GM12878 (cell line): ENCODE measurements at regions not wholly inside any gene's neighbourhood (a gene's known extent, or its start where the extent isn't known, plus 50 kb on each side); places are given as distances from the start of the nearest gene placed in this dataset.

Experiments used
- ATAC-seq: fragments of 200-7000 bp; cut with Tn5 transposase; 3 replicates; pipeline ENCODE4 v1.9.1; 2020; ENCODE audit warnings: mild to moderate bottlenecking, moderate library complexity
- BruUV-seq: library from RNA; stranded (reverse); fragments of 400-500 nt; replicated peaks from 2 replicates; lab custom pipeline; 2021; lab: Mats Ljungman, UMichigan
- CTCF ChIA-PET: fragments of 300-600 bp; sonication (Branson Sonifier 250); formaldehyde crosslinking; extraction: SDS; loops from one replicate; lab custom pipeline; 2021; ENCODE audit warnings: inconsistent platforms; lab: Yijun Ruan, JAX
- POLR2A ChIA-PET: fragments of 350-600 bp; formaldehyde crosslinking; extraction: SDS; loops from one replicate; lab custom pipeline; 2021; ENCODE audit warnings: inconsistent platforms; lab: Charles Lee
- RAD21 ChIA-PET: fragments of 300-600 bp; sonication (Branson Sonifier 250); formaldehyde crosslinking; loops from one replicate; lab custom pipeline; 2023; ENCODE audit warnings: antibody characterized with exemption; ENCODE audit not compliant: unreplicated experiment; lab: Charles Lee
- SMC1A ChIA-PET: fragments of 300-600 bp; sonication (Branson Sonifier 250); formaldehyde crosslinking; loops from one replicate; lab custom pipeline; 2023; ENCODE audit not compliant: unreplicated experiment, uncharacterized antibody; lab: Charles Lee
- DNase-seq: peaks from one replicate; pipeline ENCODE4 v3.0.0-alpha.2; 2011; ENCODE audit warnings: low read depth, low spot score
- FAIRE-seq: peaks from 3 replicates; lab custom pipeline; 2011; peaks lifted over from hg19 to GRCh38; lab: Jason Lieb, UNC
- H2AFZ ChIP-seq: 2 replicates; pipeline ENCODE4 v1.6.0; 2011; ENCODE audit warnings: low read depth, low read length, control low read depth; ENCODE audit not compliant: control insufficient read depth
- H3K27ac ChIP-seq: 2 replicates; pipeline ENCODE4 v1.5.1; 2011; ENCODE audit warnings: control low read depth; ENCODE audit not compliant: control insufficient read depth, insufficient read depth
- H3K27me3 ChIP-seq, 2 experiments: replicated peaks in 1 of 2; 2 replicates each; pipeline versions ENCODE4 v1.6.0 to v1.6.1; 2011; ENCODE audit warnings: low read length in 1 of 2; ENCODE audit not compliant: control insufficient read depth in 2 of 2, insufficient read depth in 2 of 2
- H3K36me3 ChIP-seq, 2 experiments: 2 replicates each; pipeline ENCODE4 v1.5.1; 2011; ENCODE audit warnings: low read length in 1 of 2; ENCODE audit not compliant: control insufficient read depth in 2 of 2, insufficient read depth in 2 of 2
- H3K4me1 ChIP-seq: 2 replicates; pipeline ENCODE4 v1.6.1; 2011; ENCODE audit warnings: mild to moderate bottlenecking, low read length, moderate library complexity, mixed read lengths; ENCODE audit not compliant: control insufficient read depth, insufficient read depth
- H3K4me2 ChIP-seq: 2 replicates; pipeline ENCODE4 v1.6.0; 2011; ENCODE audit warnings: control low read depth; ENCODE audit not compliant: control insufficient read depth, insufficient read depth
- H3K4me3 ChIP-seq: fragments of 200-600 bp; sonication (generic); 2 replicates; pipeline ENCODE4 v1.5.1; 2016
- H3K79me2 ChIP-seq: 2 replicates; pipeline ENCODE4 v1.6.0; 2011; ENCODE audit warnings: low read length; ENCODE audit not compliant: control insufficient read depth, insufficient read depth
- H3K9ac ChIP-seq: 2 replicates; pipeline ENCODE4 v1.8.0; 2011; ENCODE audit warnings: low read length, control low read depth, mixed read lengths; ENCODE audit not compliant: control insufficient read depth, insufficient read depth
- H3K9me3 ChIP-seq: replicated peaks from 3 replicates; pipeline ENCODE4 v1.5.1; 2011; ENCODE audit warnings: mild to moderate bottlenecking, low read length; ENCODE audit not compliant: control insufficient read depth, insufficient read depth
- H4K20me1 ChIP-seq: 2 replicates; pipeline ENCODE4 v1.6.0; 2011; ENCODE audit not compliant: control insufficient read depth, insufficient read depth
- BCL11A ChIP-seq: IDR thresholded peaks from 2 replicates; pipeline ENCODE4 v1.6.1; 2011; ENCODE audit warnings: low read depth, low read length
- BMI1 ChIP-seq: fragments of 450-650 bp; IDR thresholded peaks from 2 replicates; pipeline ENCODE4 v1.6.1; 2016; ENCODE audit warnings: mild to moderate bottlenecking, moderate library complexity, borderline replicate concordance
- CTCF ChIP-seq, 3 experiments: IDR thresholded peaks in 2 of 3; conservative IDR thresholded peaks in 1 of 3; 2 replicates each; pipeline ENCODE4 v1.5.1; 2011; ENCODE audit warnings: low read depth in 3 of 3, low read length in 3 of 3, mild to moderate bottlenecking in 3 of 3, control low read depth in 2 of 3, moderate library complexity in 2 of 3, inconsistent platforms in 1 of 3, mixed read lengths in 1 of 3; ENCODE audit not compliant: control insufficient read depth in 2 of 3, insufficient read depth in 1 of 3; ENCODE audit errors: extremely low read depth in 1 of 3
- IRF4 ChIP-seq: IDR thresholded peaks from 2 replicates; pipeline ENCODE4 v1.6.1; 2011; ENCODE audit warnings: low read depth, low read length
- JUNB ChIP-seq: IDR thresholded peaks from 2 replicates; pipeline ENCODE4 v1.6.1; 2016; ENCODE audit warnings: antibody characterized with exemption, mild to moderate bottlenecking
- LARP7 ChIP-seq: fragments of 450-650 bp; IDR thresholded peaks from 2 replicates; pipeline ENCODE4 v1.6.1; 2017; ENCODE audit warnings: mild to moderate bottlenecking
- MYB ChIP-seq: fragments of 150-350 bp; IDR thresholded peaks from 2 replicates; pipeline ENCODE4 v1.6.1; 2014; ENCODE audit warnings: mild to moderate bottlenecking, low read depth, low read length, borderline replicate concordance
- NKRF ChIP-seq: fragments of 450-650 bp; conservative IDR thresholded peaks from 2 replicates; pipeline ENCODE4 v1.6.1; 2017; ENCODE audit warnings: mild to moderate bottlenecking, moderate library complexity
- POU2F2 ChIP-seq: IDR thresholded peaks from 3 replicates; pipeline ENCODE4 v1.6.1; 2011; ENCODE audit warnings: low read depth, mild to moderate bottlenecking, low read length, borderline replicate concordance
- ZZZ3 ChIP-seq: IDR thresholded peaks from 2 replicates; pipeline ENCODE4 v1.6.1; 2011; ENCODE audit warnings: low read depth; ENCODE audit not compliant: control insufficient read depth, insufficient read length
- WGBS: methylation state at CpG from one replicate; pipeline ENCODE4 v1.1.6; 2016; ENCODE audit warnings: low lambda C conversion rate; ENCODE audit not compliant: insufficient replicate concordance, insufficient coverage; ENCODE audit errors: missing lambda C conversion rate; 5-methylcytosine and 5-hydroxymethylcytosine counted together
- in situ Hi-C: fragments of 300-500 bp; cut with MboI; formaldehyde crosslinking; loops from 9 replicates; pipeline ENCODE4 v1.14.3; 2018; ENCODE audit warnings: mixed read lengths
- intact Hi-C: fragments of 100-400 bp; cut with micrococcal nuclease; formaldehyde crosslinking; loops from one replicate; pipeline ENCODE4 v1.14.2; 2022; ENCODE audit not compliant: unreplicated experiment
- TF ChIP-seq, protein P1 (sequence below): fragments of 450-650 bp; IDR thresholded peaks from 2 replicates; pipeline ENCODE4 v1.6.1; 2016; ENCODE audit warnings: mild to moderate bottlenecking

- no peak for TF ChIP-seq CTCF (IDR thresholded peaks at IDR 0.05 in 2 of 3, conservative IDR thresholded peaks at IDR 0.05 in 1 of 3; ENCODE audit: control insufficient read depth in 2 of 3, extremely low read depth in 1 of 3, insufficient read depth in 1 of 3, low read depth in 3 of 3, low read length in 3 of 3)
- no peak for TF ChIP-seq BCL11A
- TF ChIP-seq MYB, result no peak
These were observed 195.3 kb downstream of the SPRY1 start (continued) for GRCh38 chr4:123591875-123592274.

DNA sequence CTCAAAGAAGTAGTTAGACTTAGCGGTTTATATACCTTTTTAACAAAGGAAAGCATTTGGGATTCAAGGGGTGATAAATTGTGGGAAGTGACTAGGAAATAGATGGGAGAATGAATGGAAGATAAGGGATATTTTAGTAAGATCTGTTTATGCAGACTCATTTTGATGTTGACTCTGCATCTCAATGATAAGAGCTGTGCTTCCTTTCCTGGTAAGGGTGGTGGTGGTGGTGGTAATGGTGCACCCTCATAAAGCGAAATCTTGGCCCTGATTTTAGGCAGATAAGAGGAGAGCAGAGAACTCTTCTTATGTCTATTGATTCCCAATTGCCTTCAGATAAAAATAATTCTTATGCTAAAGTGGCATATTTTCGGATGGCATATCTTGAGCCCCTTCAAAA is 197.1 kb downstream of the SPRY1 start:
- RAD21 ChIA-PET, result no interaction called here
- Histone ChIP-seq H4K20me1 (no peaks in the 10 kb centered on the region), H3K9me3 (no peaks in the 10 kb centered on the region; the same call in 2 of the 3 replicates), H3K4me2 (no peak overlapping the region), H3K9ac (no peak overlapping the region), H2AFZ (no peak overlapping the region), H3K4me1 (peaks cover 6% of the 10 kb centered on the region; the same call in 1 of the 2 replicates), H3K36me3 (no peaks in the 10 kb centered on the region), H3K27ac (no peak overlapping the region), H3K27me3 (no peaks in the 10 kb centered on the region), H3K4me3 (no peak overlapping the region), H3K79me2 (no peaks in the 10 kb centered on the region)
- intact Hi-C loops, result no loop called here
- POLR2A ChIA-PET, result no interaction called here
- no peak for ATAC-seq
- CTCF ChIA-PET, result no interaction called here
- DNase-seq, result no peak
- SMC1A ChIA-PET, result no interaction called here
- in situ Hi-C loops, result no loop called here
- WGBS, result 47% methylated on average over 3 of the region's 3 CpGs
- no peak for FAIRE-seq
- TF ChIP-seq BMI1, result no peak
- TF ChIP-seq ZZZ3, result no peak
- no peak for TF ChIP-seq NKRF
- no peak for TF ChIP-seq LARP7
- no peak for TF ChIP-seq IRF4
- no peak for TF ChIP-seq JUNB
- TF ChIP-seq, protein P1, sequence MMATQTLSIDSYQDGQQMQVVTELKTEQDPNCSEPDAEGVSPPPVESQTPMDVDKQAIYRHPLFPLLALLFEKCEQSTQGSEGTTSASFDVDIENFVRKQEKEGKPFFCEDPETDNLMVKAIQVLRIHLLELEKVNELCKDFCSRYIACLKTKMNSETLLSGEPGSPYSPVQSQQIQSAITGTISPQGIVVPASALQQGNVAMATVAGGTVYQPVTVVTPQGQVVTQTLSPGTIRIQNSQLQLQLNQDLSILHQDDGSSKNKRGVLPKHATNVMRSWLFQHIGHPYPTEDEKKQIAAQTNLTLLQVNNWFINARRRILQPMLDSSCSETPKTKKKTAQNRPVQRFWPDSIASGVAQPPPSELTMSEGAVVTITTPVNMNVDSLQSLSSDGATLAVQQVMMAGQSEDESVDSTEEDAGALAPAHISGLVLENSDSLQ, result no peak
- TF ChIP-seq POU2F2, result no peak
- no TSS peak for BruUV-seq
